OCI-LY3 (cell line): ENCODE measurements at regions not wholly inside any gene's neighbourhood (a gene's known extent, or its start where the extent isn't known, plus 50 kb on each side); places are given as distances from the start of the nearest gene placed in this dataset.

ENCODE experiments used
- CTCF ChIP-seq: fragments of 200-600, 300-600 bp; sonication (generic); IDR thresholded peaks from 2 replicates; pipeline ENCODE4 v1.5.1; 2014; ENCODE audit warnings: antibody characterized with exemption, low read length, low read depth
- EZH2phosphoT487 ChIP-seq: fragments of 200-600 bp; shearing (Covaris generic); IDR thresholded peaks from 2 replicates; pipeline ENCODE4 v1.6.1; 2018; ENCODE audit warnings: antibody characterized with exemption, mixed run types, low read depth

GRCh38 chr6:74931558-74931957, 274.3 kb downstream of the COL12A1 start:
- no peak for TF ChIP-seq CTCF
- TF ChIP-seq EZH2phosphoT487: no peak
